HUES48 (cell line): ENCODE measurements at regions not wholly inside any gene's neighbourhood (a gene's known extent, or its start where the extent isn't known, plus 50 kb on each side); places are given as distances from the start of the nearest gene placed in this dataset.

Source experiments
- H3K27ac ChIP-seq: one replicate; pipeline ENCODE4 v1.7.0; 2013; ENCODE audit warnings: low read depth, low read length, inconsistent platforms
- H3K27me3 ChIP-seq: 2 replicates; pipeline ENCODE4 v1.6.1; 2013; ENCODE audit warnings: mild to moderate bottlenecking, low read length; ENCODE audit not compliant: control insufficient read depth, insufficient read depth
- H3K36me3 ChIP-seq: 2 replicates; pipeline ENCODE4 v1.6.1; 2013; ENCODE audit warnings: low read length; ENCODE audit not compliant: control insufficient read depth, insufficient read depth
- H3K4me1 ChIP-seq: 2 replicates; pipeline ENCODE4 v1.6.1; 2013; ENCODE audit warnings: mild to moderate bottlenecking, low read length; ENCODE audit not compliant: control insufficient read depth, insufficient read depth
- H3K4me3 ChIP-seq: 2 replicates; pipeline ENCODE4 v1.5.1; 2013; ENCODE audit warnings: mild to moderate bottlenecking, low read depth, low read length
- H3K9ac ChIP-seq: 2 replicates; pipeline ENCODE4 v1.6.1; 2013; ENCODE audit warnings: mild to moderate bottlenecking, low read depth, low read length, moderate library complexity
- H3K9me3 ChIP-seq: 2 replicates; pipeline ENCODE4 v1.6.1; 2013; ENCODE audit warnings: low read length; ENCODE audit not compliant: control insufficient read depth, insufficient read depth

GRCh38 chr5:166165596-166165995, 2125.8 kb upstream of the WWC1 start:
- Histone ChIP-seq H3K9me3 (no peaks in the 10 kb centered on the region), H3K27ac (peak overlapping the region; percentile 53), H3K9ac (no peak overlapping the region), H3K4me1 (peaks cover 27% of the 10 kb centered on the region), H3K4me3 (no peak overlapping the region), H3K36me3 (no peaks in the 10 kb centered on the region), H3K27me3 (no peaks in the 10 kb centered on the region)

DNA sequence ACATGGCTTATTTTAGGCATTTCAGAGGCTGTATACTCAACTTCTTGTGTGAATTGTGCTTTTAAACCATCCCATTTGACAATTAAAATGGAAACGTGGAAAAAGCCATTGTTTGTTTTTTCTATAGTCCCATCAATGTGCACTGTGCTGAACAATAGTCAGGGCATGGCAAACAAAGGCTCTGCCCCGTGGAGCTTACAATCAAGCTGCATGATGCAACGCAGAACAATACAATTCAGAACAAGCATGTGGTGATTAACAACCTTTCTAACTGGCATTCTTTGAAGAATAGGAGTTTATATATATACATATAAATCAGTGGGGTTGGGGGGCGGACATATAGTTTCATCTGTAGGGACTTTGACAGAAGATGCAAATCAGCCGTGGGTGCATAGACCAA, 2125.4 kb upstream of the WWC1 start:
- Histone ChIP-seq H3K9me3 (no peaks in the 10 kb centered on the region), H3K4me1 (peaks cover 27% of the 10 kb centered on the region), H3K9ac (no peak overlapping the region), H3K4me3 (no peak overlapping the region), H3K36me3 (no peaks in the 10 kb centered on the region), H3K27me3 (no peaks in the 10 kb centered on the region), H3K27ac (peak overlapping the region; percentile 53)

DNA sequence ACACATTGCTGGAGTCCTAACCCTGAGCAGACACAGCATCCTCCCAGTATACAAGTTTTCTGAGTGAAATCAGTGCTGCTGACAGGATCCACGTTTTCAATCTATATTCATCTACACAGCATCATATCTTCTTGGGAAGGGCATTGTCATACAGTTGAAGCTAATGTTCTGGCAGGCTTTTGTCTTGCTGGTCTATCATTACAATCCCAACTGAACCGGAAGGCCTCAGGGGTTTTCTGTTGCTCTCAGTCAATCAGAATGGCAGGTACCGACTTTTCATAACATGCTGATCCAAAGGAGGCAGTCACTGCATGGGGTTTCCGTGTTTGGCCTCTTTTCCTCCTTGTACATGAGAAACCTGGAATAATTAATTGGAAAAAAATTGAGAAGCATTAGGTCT, 2118.8 kb upstream of the WWC1 start:
- no peak overlapping the region for H3K27ac ChIP-seq
- no peaks in the 10 kb centered on the region for H3K9me3 ChIP-seq
- no peaks in the 10 kb centered on the region for H3K36me3 ChIP-seq

GRCh38 chr5:166178411-166179080, 2112.9 kb upstream of the WWC1 start:
- no peaks in the 10 kb centered on the region for H3K9me3 ChIP-seq
- no peak overlapping the region for H3K9ac ChIP-seq

More for the DNA sequence above, 2118.8 kb upstream of the WWC1 start:
- H3K9ac ChIP-seq = no peak overlapping the region
- no peaks in the 10 kb centered on the region for H3K27me3 ChIP-seq
- H3K4me3 ChIP-seq = no peak overlapping the region
- H3K4me1 ChIP-seq = 0 out of 2 replicates have a peak, but pooled peaks cover 5% of the 10 kb centered on the region

GRCh38 chr5:166185185-166185584, 2106.3 kb upstream of the WWC1 start:
- no peaks in the 10 kb centered on the region for H3K9me3 ChIP-seq
- H3K4me3 ChIP-seq = no peak overlapping the region
- 0 out of 2 replicates have a peak, but pooled peaks cover 2% of the 10 kb centered on the region for H3K4me1 ChIP-seq
- no peaks in the 10 kb centered on the region for H3K27me3 ChIP-seq
- no peak overlapping the region for H3K9ac ChIP-seq
- H3K27ac ChIP-seq = no peak overlapping the region
- H3K36me3 ChIP-seq = no peaks in the 10 kb centered on the region

More at GRCh38 chr5:166178411-166179080, 2112.9 kb upstream of the WWC1 start:
- Histone ChIP-seq H3K27ac (no peak overlapping the region), H3K27me3 (no peaks in the 10 kb centered on the region), H3K36me3 (no peaks in the 10 kb centered on the region), H3K4me3 (no peak overlapping the region), H3K4me1 (0 out of 2 replicates have a peak, but pooled peaks cover 2% of the 10 kb centered on the region)

GRCh38 chr5:166188501-166189325, 2102.7 kb upstream of the WWC1 start:
- no peaks in the 10 kb centered on the region for H3K4me1 ChIP-seq
- H3K27me3 ChIP-seq = no peaks in the 10 kb centered on the region
- no peak overlapping the region for H3K27ac ChIP-seq
- no peak overlapping the region for H3K9ac ChIP-seq
- no peaks in the 10 kb centered on the region for H3K9me3 ChIP-seq
- no peak overlapping the region for H3K4me3 ChIP-seq
- no peaks in the 10 kb centered on the region for H3K36me3 ChIP-seq

- H3K4me3 ChIP-seq = no peak overlapping the region
- no peak overlapping the region for H3K27ac ChIP-seq
- H3K4me1 ChIP-seq = no peaks in the 10 kb centered on the region
- no peaks in the 10 kb centered on the region for H3K36me3 ChIP-seq
- no peaks in the 10 kb centered on the region for H3K27me3 ChIP-seq
- no peak overlapping the region for H3K9ac ChIP-seq
- H3K9me3 ChIP-seq = no peaks in the 10 kb centered on the region
Measured at GRCh38 chr5:166192696-166193095, 2098.7 kb upstream of the WWC1 start.

DNA sequence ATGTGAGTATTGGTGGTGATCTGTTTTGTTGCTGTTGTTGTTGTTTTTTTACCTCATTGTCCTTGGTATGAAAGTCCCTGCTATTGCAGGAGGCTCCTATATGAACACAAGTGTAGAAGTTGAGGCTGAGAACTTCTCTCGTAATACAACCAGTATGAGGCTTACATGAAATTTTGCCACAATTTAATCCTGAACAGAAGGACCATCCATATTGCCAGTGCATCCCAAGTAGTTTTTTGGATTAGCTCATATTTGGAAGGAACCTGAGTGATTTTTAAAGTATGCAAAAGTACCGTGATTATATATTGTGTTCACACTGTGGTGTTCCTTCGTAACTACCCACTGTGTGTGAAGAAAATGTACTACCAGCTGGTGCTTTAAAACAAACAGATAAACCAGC, 2095.5 kb upstream of the WWC1 start:
- Histone ChIP-seq H3K4me1 (no peaks in the 10 kb centered on the region), H3K4me3 (no peak overlapping the region)

GRCh38 chr5:166200532-166200931, 2090.9 kb upstream of the WWC1 start:
- no peak overlapping the region for H3K4me3 ChIP-seq
- H3K9ac ChIP-seq = no peak overlapping the region
- H3K27ac ChIP-seq = no peak overlapping the region
- H3K36me3 ChIP-seq = no peaks in the 10 kb centered on the region
- no peaks in the 10 kb centered on the region for H3K27me3 ChIP-seq
- H3K9me3 ChIP-seq = no peaks in the 10 kb centered on the region
- H3K4me1 ChIP-seq = 0 out of 2 replicates have a peak, but pooled peaks cover 1% of the 10 kb centered on the region

More for the DNA sequence above, 2095.5 kb upstream of the WWC1 start:
- H3K27me3 ChIP-seq = no peaks in the 10 kb centered on the region
- H3K27ac ChIP-seq = no peak overlapping the region
- no peaks in the 10 kb centered on the region for H3K36me3 ChIP-seq
- H3K9me3 ChIP-seq = no peaks in the 10 kb centered on the region
- no peak overlapping the region for H3K9ac ChIP-seq

GRCh38 chr5:166211640-166212039, 2079.8 kb upstream of the WWC1 start:
- H3K27me3 ChIP-seq = no peaks in the 10 kb centered on the region
- H3K27ac ChIP-seq = no peak overlapping the region
- no peak overlapping the region for H3K9ac ChIP-seq
- H3K4me1 ChIP-seq = no peaks in the 10 kb centered on the region
- H3K4me3 ChIP-seq = no peak overlapping the region
- no peaks in the 10 kb centered on the region for H3K9me3 ChIP-seq
- H3K36me3 ChIP-seq = no peaks in the 10 kb centered on the region

GRCh38 chr5:166236327-166236726, 2055.1 kb upstream of the WWC1 start:
- Histone ChIP-seq H3K27ac (no peak overlapping the region), H3K9ac (no peak overlapping the region), H3K36me3 (no peaks in the 10 kb centered on the region), H3K27me3 (no peaks in the 10 kb centered on the region), H3K4me3 (no peak overlapping the region), H3K9me3 (peaks cover 3% of the 10 kb centered on the region; the same call in 1 of the 2 replicates), H3K4me1 (no peaks in the 10 kb centered on the region)
